ENCODE measurements at regions not wholly inside any gene's neighbourhood (a gene's known extent, or its start where the extent isn't known, plus 50 kb on each side); places are given as distances from the start of the nearest gene placed in this dataset.

GRCh38 chr7:41029072-41029499, 673.8 kb downstream of the INHBA start:
- no peak for TF ChIP-seq CTCF (IDR thresholded peaks at IDR 0.05)
- DNase-seq (ENCODE audit: extremely low spot score, unreplicated experiment), result no peak
- Mint-ChIP-seq H3K4me3 (ENCODE audit: unreplicated experiment) (no peak overlapping the region), H3K9me3 (ENCODE audit: unreplicated experiment) (no peaks in the 10 kb centered on the region), H3K36me3 (ENCODE audit: unreplicated experiment) (no peaks in the 10 kb centered on the region), H3K27ac (ENCODE audit: unreplicated experiment) (peak overlapping the region; percentile 67), H3K27me3 (ENCODE audit: unreplicated experiment) (no peaks in the 10 kb centered on the region), H3K4me1 (ENCODE audit: unreplicated experiment) (peaks cover 40% of the 10 kb centered on the region)

- Mint-ChIP-seq H3K4me3 (ENCODE audit: unreplicated experiment) (no peak overlapping the region), H3K27me3 (ENCODE audit: unreplicated experiment) (no peaks in the 10 kb centered on the region), H3K36me3 (ENCODE audit: unreplicated experiment) (no peaks in the 10 kb centered on the region), H3K27ac (ENCODE audit: unreplicated experiment) (peak overlapping the region; percentile 67), H3K9me3 (ENCODE audit: unreplicated experiment) (no peaks in the 10 kb centered on the region), H3K4me1 (ENCODE audit: unreplicated experiment) (peaks cover 38% of the 10 kb centered on the region)
- no peak for TF ChIP-seq CTCF (IDR thresholded peaks at IDR 0.05)
- no peak for DNase-seq (ENCODE audit: extremely low spot score, unreplicated experiment)
Observed at GRCh38 chr7:41028580-41028979, 674.3 kb downstream of the INHBA start.

GRCh38 chr7:41027428-41028115, 675.3 kb downstream of the INHBA start:
- peak overlapping the region; percentile 56 for H3K27ac Mint-ChIP-seq (ENCODE audit: unreplicated experiment)
- no peak overlapping the region for H3K4me3 Mint-ChIP-seq (ENCODE audit: unreplicated experiment)
- no peak for DNase-seq (ENCODE audit: extremely low spot score, unreplicated experiment)
- H3K36me3 Mint-ChIP-seq (ENCODE audit: unreplicated experiment), result no peaks in the 10 kb centered on the region
- TF ChIP-seq CTCF (IDR thresholded peaks at IDR 0.05), result no peak
- H3K27me3 Mint-ChIP-seq (ENCODE audit: unreplicated experiment), result no peaks in the 10 kb centered on the region
- peaks cover 33% of the 10 kb centered on the region for H3K4me1 Mint-ChIP-seq (ENCODE audit: unreplicated experiment)
- H3K9me3 Mint-ChIP-seq (ENCODE audit: unreplicated experiment), result no peaks in the 10 kb centered on the region

GRCh38 chr7:41024126-41024525, 678.8 kb downstream of the INHBA start:
- no peak for TF ChIP-seq CTCF (IDR thresholded peaks at IDR 0.05)
- H3K36me3 Mint-ChIP-seq (ENCODE audit: unreplicated experiment), result no peaks in the 10 kb centered on the region
- H3K27ac Mint-ChIP-seq (ENCODE audit: unreplicated experiment), result no peak overlapping the region
- H3K9me3 Mint-ChIP-seq (ENCODE audit: unreplicated experiment), result no peaks in the 10 kb centered on the region
- no peak overlapping the region for H3K4me3 Mint-ChIP-seq (ENCODE audit: unreplicated experiment)
- H3K4me1 Mint-ChIP-seq (ENCODE audit: unreplicated experiment), result peaks cover 35% of the 10 kb centered on the region
- no peak for DNase-seq (ENCODE audit: extremely low spot score, unreplicated experiment)
- no peaks in the 10 kb centered on the region for H3K27me3 Mint-ChIP-seq (ENCODE audit: unreplicated experiment)

GRCh38 chr7:41020056-41020455, 682.8 kb downstream of the INHBA start:
- Mint-ChIP-seq H3K9me3 (ENCODE audit: unreplicated experiment) (no peaks in the 10 kb centered on the region), H3K4me1 (ENCODE audit: unreplicated experiment) (peaks cover 14% of the 10 kb centered on the region)

More at GRCh38 chr7:41020056-41020455, 682.8 kb downstream of the INHBA start:
- DNase-seq (ENCODE audit: extremely low spot score, unreplicated experiment), result no peak
- no peaks in the 10 kb centered on the region for H3K27me3 Mint-ChIP-seq (ENCODE audit: unreplicated experiment)
- H3K4me3 Mint-ChIP-seq (ENCODE audit: unreplicated experiment), result no peak overlapping the region
- H3K36me3 Mint-ChIP-seq (ENCODE audit: unreplicated experiment), result no peaks in the 10 kb centered on the region
- H3K27ac Mint-ChIP-seq (ENCODE audit: unreplicated experiment), result no peak overlapping the region
- no peak for TF ChIP-seq CTCF (IDR thresholded peaks at IDR 0.05)

Measured in osteocyte (in vitro differentiated cells).